Neuronal stem cell (in vitro differentiated cells): ENCODE measurements at regions not wholly inside any gene's neighbourhood (a gene's known extent, or its start where the extent isn't known, plus 50 kb on each side); places are given as distances from the start of the nearest gene placed in this dataset.
"Not testable (repeated sequence)": the region's sequence is repeated elsewhere in the genome, so short reads cannot be mapped to it uniquely, and the experiment has no call there.

Source experiments
- DNase-seq: peaks from one replicate; pipeline ENCODE4 v3.0.0-alpha.2; 2013; ENCODE audit warnings: low spot score
- H2AFZ ChIP-seq: one replicate; pipeline ENCODE4 v1.6.1; 2013; ENCODE audit warnings: mild to moderate bottlenecking, low read length, inconsistent platforms
- H2AK5ac ChIP-seq: 2 replicates; pipeline ENCODE4 v1.6.1; 2013; ENCODE audit warnings: low read depth, mild to moderate bottlenecking, inconsistent platforms, low read length, moderate library complexity, mixed read lengths
- H2BK120ac ChIP-seq: 2 replicates; pipeline ENCODE4 v1.6.1; 2013; ENCODE audit warnings: low read depth, mild to moderate bottlenecking, inconsistent platforms, low read length, moderate library complexity, mixed read lengths
- H2BK12ac ChIP-seq: one replicate; pipeline ENCODE4 v1.6.1; 2013; ENCODE audit warnings: low read length, inconsistent platforms
- H2BK15ac ChIP-seq: 2 replicates; pipeline ENCODE4 v1.6.1; 2013; ENCODE audit warnings: mild to moderate bottlenecking, low read length, inconsistent platforms, mixed read lengths
- H2BK5ac ChIP-seq: one replicate; pipeline ENCODE4 v1.6.1; 2013; ENCODE audit warnings: inconsistent platforms, mild to moderate bottlenecking, low read length, moderate library complexity
- H3K14ac ChIP-seq: one replicate; pipeline ENCODE4 v1.6.1; 2013; ENCODE audit warnings: low read length, inconsistent platforms
- H3K18ac ChIP-seq: 2 replicates; pipeline ENCODE4 v1.6.1; 2013; ENCODE audit warnings: low read length, inconsistent platforms
- H3K23ac ChIP-seq: 2 replicates; pipeline ENCODE4 v1.6.1; 2013; ENCODE audit warnings: low read depth, mild to moderate bottlenecking, mixed read lengths, low read length, inconsistent platforms; ENCODE audit not compliant: poor library complexity
- H3K27ac ChIP-seq: replicated peaks from 3 replicates; pipeline ENCODE4 v1.5.1; 2013; ENCODE audit warnings: low read length, inconsistent platforms
- H3K27me3 ChIP-seq, 3 experiments: 2 replicates each; pipeline ENCODE4 v1.6.1; 2013; ENCODE audit warnings: low read length in 3 of 3, mild to moderate bottlenecking in 2 of 3, inconsistent platforms in 1 of 3, low read depth in 1 of 3, mixed read lengths in 1 of 3, moderate library complexity in 1 of 3; ENCODE audit not compliant: control insufficient read depth in 3 of 3, insufficient read depth in 3 of 3
- H3K36me3 ChIP-seq, 2 donors: replicated peaks in 1 of 2; 2 replicates each; pipeline ENCODE4 v1.6.1; 2013; ENCODE audit warnings: low read length in 2 of 2; ENCODE audit not compliant: control insufficient read depth in 2 of 2, insufficient read depth in 2 of 2
- H3K4ac ChIP-seq: 2 replicates; pipeline ENCODE4 v1.6.1; 2013; ENCODE audit warnings: inconsistent platforms, mild to moderate bottlenecking, low read length, moderate library complexity
- H3K4me1 ChIP-seq, 2 donors: 1 replicate in 1 of 2; 2 replicates in 1 of 2; pipeline ENCODE4 v1.6.1; 2013; ENCODE audit warnings: low read length in 2 of 2, low read depth in 1 of 2; ENCODE audit not compliant: control insufficient read depth in 2 of 2, insufficient read depth in 1 of 2
- H3K4me2 ChIP-seq: one replicate; pipeline ENCODE4 v1.6.1; 2013; ENCODE audit warnings: mild to moderate bottlenecking, low read length, inconsistent platforms; ENCODE audit not compliant: insufficient read depth, poor library complexity, severe bottlenecking
- H3K4me3 ChIP-seq, 2 donors: 2 replicates each; pipeline ENCODE4 v1.5.1; 2013; ENCODE audit warnings: low read length in 2 of 2, mild to moderate bottlenecking in 2 of 2, inconsistent platforms in 1 of 2, moderate library complexity in 1 of 2
- H3K79me1 ChIP-seq: one replicate; pipeline ENCODE4 v1.6.1; 2013; ENCODE audit warnings: low read depth, mild to moderate bottlenecking, inconsistent platforms, low read length, moderate library complexity
- H3K9ac ChIP-seq: one replicate; pipeline ENCODE4 v1.6.1; 2013; ENCODE audit warnings: mild to moderate bottlenecking, low read depth, low read length, inconsistent platforms; ENCODE audit not compliant: poor library complexity
- H3K9me3 ChIP-seq, 2 donors: replicated peaks in 1 of 2; 2 replicates each; pipeline versions ENCODE3 to v1.6.1; 2013; ENCODE audit warnings: low read length in 2 of 2, mild to moderate bottlenecking in 2 of 2, inconsistent platforms in 1 of 2, low read depth in 1 of 2, mixed read lengths in 1 of 2, moderate library complexity in 1 of 2; ENCODE audit not compliant: control insufficient read depth in 2 of 2, insufficient read depth in 1 of 2
- H4K8ac ChIP-seq: one replicate; pipeline ENCODE4 v1.6.1; 2013; ENCODE audit warnings: low read depth, mild to moderate bottlenecking, inconsistent platforms, low read length, moderate library complexity
- H4K91ac ChIP-seq: one replicate; pipeline ENCODE4 v1.6.1; 2013; ENCODE audit warnings: low read length, low read depth, mild to moderate bottlenecking, inconsistent platforms; ENCODE audit not compliant: poor library complexity
- WGBS, 2 donors: extraction: QIAGEN DNeasy Blood & Tissue Kit; methylation state at CpG; one replicate each; pipeline ENCODE4 v1.1.7; 2013; ENCODE audit warnings: missing lambda C conversion rate in 2 of 2, mixed read lengths in 1 of 2; ENCODE audit not compliant: insufficient read length in 2 of 2, insufficient replicate concordance in 1 of 2; ENCODE audit errors: extremely low coverage in 2 of 2; 5-methylcytosine and 5-hydroxymethylcytosine counted together

- Histone ChIP-seq H2AFZ (no peak overlapping the region), H3K27me3 (no peaks in the 10 kb centered on the region), H3K9me3 (peaks cover 2 to 5% of the 10 kb centered on the region in 2 donors), H3K4ac (no peak overlapping the region), H2AK5ac (peak overlapping the region; percentile 49), H2BK12ac (no peak overlapping the region), H3K79me1 (no peaks in the 10 kb centered on the region), H2BK15ac (no peak overlapping the region), H3K23ac (no peak overlapping the region), H3K36me3 (no peaks in the 10 kb centered on the region), H3K18ac (no peak overlapping the region), H2BK5ac (no peak overlapping the region), H2BK120ac (no peak overlapping the region), H3K27ac (no peak overlapping the region), H3K9ac (no peak overlapping the region), H3K4me3 (no peak overlapping the region), H4K91ac (no peak overlapping the region), H3K4me1 (peaks cover 4 to 8% of the 10 kb centered on the region in 2 donors), H3K4me2 (no peak overlapping the region), H4K8ac (no peak overlapping the region), H3K14ac (no peak overlapping the region)
- no peak for DNase-seq
- no CpG with 5 or more reads among the region's 1 CpG for whole genome bisulfite sequencing, 2 donors
Observed at GRCh38 chr5:82509762-82510161, 231.6 kb upstream of the RPS23 start.

- H3K14ac ChIP-seq, DNase-seq: not testable (repeated sequence)
- no CpG with 5 or more reads among the region's 3 CpGs for WGBS, 2 donors
Observed at GRCh38 chr5:82506390-82506789, 228.2 kb upstream of the RPS23 start.

GRCh38 chr5:82499725-82500244, 221.6 kb upstream of the RPS23 start:
- no peaks in the 10 kb centered on the region for H3K4me1 ChIP-seq
- H2AK5ac ChIP-seq, result no peak overlapping the region

More at GRCh38 chr5:82506390-82506789, 228.2 kb upstream of the RPS23 start:
- H2AFZ ChIP-seq, H3K18ac ChIP-seq, H3K4me1 ChIP-seq, H3K36me3 ChIP-seq, H4K91ac ChIP-seq, H2BK12ac ChIP-seq, H2BK5ac ChIP-seq, H2BK15ac ChIP-seq, H3K9ac ChIP-seq, H3K4ac ChIP-seq, H3K4me2 ChIP-seq, H3K79me1 ChIP-seq, H2AK5ac ChIP-seq, H3K9me3 ChIP-seq, H3K23ac ChIP-seq, H3K27ac ChIP-seq, H3K4me3 ChIP-seq, H4K8ac ChIP-seq, H3K27me3 ChIP-seq, H2BK120ac ChIP-seq: not testable (repeated sequence)

GRCh38 chr5:82497242-82497641, 219.1 kb upstream of the RPS23 start:
- H3K27ac ChIP-seq, result no peak overlapping the region
- no peaks in the 10 kb centered on the region for H3K9me3 ChIP-seq
- no peak overlapping the region for H3K14ac ChIP-seq
- H2AK5ac ChIP-seq, result no peak overlapping the region
- no peak overlapping the region for H2BK15ac ChIP-seq
- no peak overlapping the region for H2BK120ac ChIP-seq
- H2BK12ac ChIP-seq, result no peak overlapping the region
- H3K27me3 ChIP-seq, result no peaks in the 10 kb centered on the region
- no peak overlapping the region for H3K9ac ChIP-seq
- no peak overlapping the region for H3K4me2 ChIP-seq
- no peak overlapping the region for H3K23ac ChIP-seq
- H2BK5ac ChIP-seq, result no peak overlapping the region
- no peak overlapping the region for H2AFZ ChIP-seq
- H3K4ac ChIP-seq, result no peak overlapping the region
- no peak overlapping the region for H4K91ac ChIP-seq
- H3K79me1 ChIP-seq, result no peaks in the 10 kb centered on the region
- no peak overlapping the region for H3K4me3 ChIP-seq
- H3K36me3 ChIP-seq, result no peaks in the 10 kb centered on the region
- no peak overlapping the region for H4K8ac ChIP-seq
- H3K18ac ChIP-seq, result no peak overlapping the region
- no peak for DNase-seq
- H3K4me1 ChIP-seq, result peaks cover 0 to 1% of the 10 kb centered on the region in 2 donors

More at GRCh38 chr5:82499725-82500244, 221.6 kb upstream of the RPS23 start:
- H4K8ac ChIP-seq, result no peak overlapping the region
- no CpG with 5 or more reads among the region's 2 CpGs for WGBS, 2 donors
- no peaks in the 10 kb centered on the region for H3K36me3 ChIP-seq
- no peak overlapping the region for H2BK12ac ChIP-seq
- no peak overlapping the region for H3K27ac ChIP-seq
- no peaks in the 10 kb centered on the region for H3K9me3 ChIP-seq
- H3K18ac ChIP-seq, result no peak overlapping the region
- H2AFZ ChIP-seq, result no peak overlapping the region
- DNase-seq, result no peak
- no peaks in the 10 kb centered on the region for H3K27me3 ChIP-seq
- no peaks in the 10 kb centered on the region for H3K79me1 ChIP-seq
- no peak overlapping the region for H3K14ac ChIP-seq
- no peak overlapping the region for H3K23ac ChIP-seq
- H2BK5ac ChIP-seq, result no peak overlapping the region
- no peak overlapping the region for H3K4me2 ChIP-seq
- H3K4me3 ChIP-seq, result no peak overlapping the region
- H3K9ac ChIP-seq, result no peak overlapping the region
- no peak overlapping the region for H2BK15ac ChIP-seq
- no peak overlapping the region for H2BK120ac ChIP-seq
- no peak overlapping the region for H4K91ac ChIP-seq
- H3K4ac ChIP-seq, result no peak overlapping the region
